ENCODE measurements at regions not wholly inside any gene's neighbourhood (a gene's known extent, or its start where the extent isn't known, plus 50 kb on each side); places are given as distances from the start of the nearest gene placed in this dataset.

- no peak for DNase-seq (ENCODE audit: low read depth)
Measured at GRCh38 chr15:94607176-94607654, 375.9 kb downstream of the MCTP2 start.

GRCh38 chr15:94610069-94610468 is 378.7 kb downstream of the MCTP2 start:
- no peak for DNase-seq (ENCODE audit: low read depth)

GRCh38 chr15:94610485-94610884 is 379.1 kb downstream of the MCTP2 start:
- DNase-seq (ENCODE audit: low read depth) = no peak

- DNase-seq (ENCODE audit: low read depth) = no peak
Measured at GRCh38 chr15:94611656-94612055, 380.3 kb downstream of the MCTP2 start.

- DNase-seq (ENCODE audit: low read depth) = no peak
Measured at GRCh38 chr15:94615688-94616087, 384.3 kb downstream of the MCTP2 start.

- DNase-seq (ENCODE audit: low read depth) = no peak
Measured at GRCh38 chr15:94620632-94621031, 389.3 kb downstream of the MCTP2 start.

GRCh38 chr15:94621736-94622135 is 390.4 kb downstream of the MCTP2 start:
- DNase-seq (ENCODE audit: low read depth) = no peak

- no peak for DNase-seq (ENCODE audit: low read depth)
Measured at GRCh38 chr15:94626949-94627348, 395.6 kb downstream of the MCTP2 start.

- no peak for DNase-seq (ENCODE audit: low read depth)
Measured at GRCh38 chr15:94631608-94632007, 400.2 kb downstream of the MCTP2 start.

- no peak for DNase-seq (ENCODE audit: low read depth)
Measured at GRCh38 chr15:94638183-94638582, 406.8 kb downstream of the MCTP2 start.

- no peak for DNase-seq (ENCODE audit: low read depth)
Measured at GRCh38 chr15:94639701-94640100, 408.3 kb downstream of the MCTP2 start.

- no peak for DNase-seq (ENCODE audit: low read depth)
Measured at GRCh38 chr15:94644433-94644832, 413.1 kb downstream of the MCTP2 start.

- DNase-seq (ENCODE audit: low read depth) = no peak
Measured at GRCh38 chr15:94653071-94653470, 421.7 kb downstream of the MCTP2 start.

GRCh38 chr15:94655249-94655880 is 424.0 kb downstream of the MCTP2 start:
- no peak for DNase-seq (ENCODE audit: low read depth)

- no peak for DNase-seq (ENCODE audit: low read depth)
Measured at GRCh38 chr15:94665676-94666441, 434.5 kb downstream of the MCTP2 start.

GRCh38 chr15:94666553-94666952 is 435.2 kb downstream of the MCTP2 start:
- DNase-seq (ENCODE audit: low read depth) = no peak

GRCh38 chr15:94667109-94667508 is 435.7 kb downstream of the MCTP2 start:
- no peak for DNase-seq (ENCODE audit: low read depth)

- DNase-seq (ENCODE audit: low read depth) = peak; percentile 4
Measured at GRCh38 chr15:94670438-94671034, 439.2 kb downstream of the MCTP2 start.

- DNase-seq (ENCODE audit: low read depth) = no peak
Measured at GRCh38 chr15:94671858-94672532, 440.6 kb downstream of the MCTP2 start.

GRCh38 chr15:94673801-94674200 is 442.4 kb downstream of the MCTP2 start:
- no peak for DNase-seq (ENCODE audit: low read depth)

GRCh38 chr15:94674296-94674695 is 442.9 kb downstream of the MCTP2 start:
- no peak for DNase-seq (ENCODE audit: low read depth)

GRCh38 chr15:94677202-94677790 is 445.9 kb downstream of the MCTP2 start:
- no peak for DNase-seq (ENCODE audit: low read depth)
